ENCODE measurements at regions not wholly inside any gene's neighbourhood (a gene's known extent, or its start where the extent isn't known, plus 50 kb on each side); places are given as distances from the start of the nearest gene placed in this dataset.
"Not testable (repeated sequence)": the region's sequence is repeated elsewhere in the genome, so short reads cannot be mapped to it uniquely, and the experiment has no call there.

- Mint-ChIP-seq H3K27ac (no peak overlapping the region), H3K4me1 (no peaks in the 10 kb centered on the region), H3K27me3 (ENCODE audit: low read depth in 2 of 2) (peaks cover 42 to 55% of the 10 kb centered on the region in 2 donors), H3K9me3 (no peaks in the 10 kb centered on the region), H3K36me3 (no peaks in the 10 kb centered on the region), H3K4me3 (no peak overlapping the region)
- Histone ChIP-seq H3K4me3 (ENCODE audit: low read length) (no peak overlapping the region), H3K27ac (ENCODE audit: low read length) (no peak overlapping the region), H3K4me1 (ENCODE audit: control insufficient read depth, insufficient read depth, low read length) (no peaks in the 10 kb centered on the region), H3K36me3 (ENCODE audit: control insufficient read depth, insufficient read depth, low read length) (no peaks in the 10 kb centered on the region), H3K9me3 (ENCODE audit: control insufficient read depth, insufficient read depth, low read length) (no peaks in the 10 kb centered on the region), H3K27me3 (ENCODE audit: control insufficient read depth, insufficient read depth, low read length) (no peaks in the 10 kb centered on the region)
- no peak for TF ChIP-seq CTCF (IDR thresholded peaks at IDR 0.05)
- peak in 1 of 2 donors; percentile 15 for DNase-seq
- intact Hi-C loops (cut with micrococcal nuclease): no loop called here
- 80% methylated on average over 20 of the region's 20 CpGs for WGBS (ENCODE audit: insufficient coverage)
- ATAC-seq: no peak
These were observed 57.3 kb upstream of the UBE2Q2 start for GRCh38 chr15:75785771-75786574.

- H3K4me3 ChIP-seq (ENCODE audit: low read length); H3K27me3 ChIP-seq (ENCODE audit: control insufficient read depth, insufficient read depth, low read length); H3K4me1 ChIP-seq (ENCODE audit: control insufficient read depth, insufficient read depth, low read length); DNase-seq; H3K4me3 Mint-ChIP-seq; H3K36me3 Mint-ChIP-seq; H3K27ac Mint-ChIP-seq; H3K36me3 ChIP-seq (ENCODE audit: control insufficient read depth, insufficient read depth, low read length); ATAC-seq; intact Hi-C loops (cut with micrococcal nuclease); H3K27ac ChIP-seq (ENCODE audit: low read length); H3K4me1 Mint-ChIP-seq; H3K9me3 ChIP-seq (ENCODE audit: control insufficient read depth, insufficient read depth, low read length); H3K9me3 Mint-ChIP-seq: not testable (repeated sequence)
- H3K27me3 Mint-ChIP-seq (ENCODE audit: low read depth in 2 of 2): peaks cover 54 to 59% of the 10 kb centered on the region in 2 donors
- WGBS (ENCODE audit: insufficient coverage): 90% methylated on average over 9 of the region's 10 CpGs
These were observed 58.5 kb upstream of the UBE2Q2 start for GRCh38 chr15:75784511-75785480.

- DNase-seq; H3K36me3 Mint-ChIP-seq; H3K27me3 ChIP-seq (ENCODE audit: control insufficient read depth, insufficient read depth, low read length); H3K4me1 ChIP-seq (ENCODE audit: control insufficient read depth, insufficient read depth, low read length); H3K9me3 ChIP-seq (ENCODE audit: control insufficient read depth, insufficient read depth, low read length); H3K27ac Mint-ChIP-seq; intact Hi-C loops (cut with micrococcal nuclease); H3K36me3 ChIP-seq (ENCODE audit: control insufficient read depth, insufficient read depth, low read length); H3K4me1 Mint-ChIP-seq; H3K27ac ChIP-seq (ENCODE audit: low read length); H3K4me3 Mint-ChIP-seq; ATAC-seq; H3K4me3 ChIP-seq (ENCODE audit: low read length); H3K9me3 Mint-ChIP-seq: not testable (repeated sequence)
- WGBS (ENCODE audit: insufficient coverage): 95% methylated on average over 3 of the region's 3 CpGs
- H3K27me3 Mint-ChIP-seq (ENCODE audit: low read depth in 2 of 2): peaks cover 63 to 68% of the 10 kb centered on the region in 2 donors
These were observed 59.7 kb upstream of the UBE2Q2 start for GRCh38 chr15:75783566-75783965.

GRCh38 chr15:75782926-75783325 is 60.3 kb upstream of the UBE2Q2 start:
- DNase-seq (no peak), ATAC-seq (no peak)
- H3K36me3 ChIP-seq (ENCODE audit: control insufficient read depth, insufficient read depth, low read length): no peaks in the 10 kb centered on the region
- Mint-ChIP-seq H3K27me3 (ENCODE audit: low read depth in 2 of 2) (peaks cover 59 to 69% of the 10 kb centered on the region in 2 donors), H3K27ac (no peak overlapping the region), H3K36me3 (no peaks in the 10 kb centered on the region), H3K4me3 (no peak overlapping the region), H3K9me3 (no peaks in the 10 kb centered on the region), H3K4me1 (no peaks in the 10 kb centered on the region)
- no peak overlapping the region for H3K27ac ChIP-seq (ENCODE audit: low read length)
- no peaks in the 10 kb centered on the region for H3K27me3 ChIP-seq (ENCODE audit: control insufficient read depth, insufficient read depth, low read length)
- no peak overlapping the region for H3K4me3 ChIP-seq (ENCODE audit: low read length)
- WGBS (ENCODE audit: insufficient coverage): 86% methylated on average over 11 of the region's 11 CpGs
- intact Hi-C loops (cut with micrococcal nuclease): no loop called here
- TF ChIP-seq CTCF (IDR thresholded peaks at IDR 0.05): no peak
- peaks cover 4% of the 10 kb centered on the region for H3K4me1 ChIP-seq (ENCODE audit: control insufficient read depth, insufficient read depth, low read length)
- no peaks in the 10 kb centered on the region for H3K9me3 ChIP-seq (ENCODE audit: control insufficient read depth, insufficient read depth, low read length)

DNA sequence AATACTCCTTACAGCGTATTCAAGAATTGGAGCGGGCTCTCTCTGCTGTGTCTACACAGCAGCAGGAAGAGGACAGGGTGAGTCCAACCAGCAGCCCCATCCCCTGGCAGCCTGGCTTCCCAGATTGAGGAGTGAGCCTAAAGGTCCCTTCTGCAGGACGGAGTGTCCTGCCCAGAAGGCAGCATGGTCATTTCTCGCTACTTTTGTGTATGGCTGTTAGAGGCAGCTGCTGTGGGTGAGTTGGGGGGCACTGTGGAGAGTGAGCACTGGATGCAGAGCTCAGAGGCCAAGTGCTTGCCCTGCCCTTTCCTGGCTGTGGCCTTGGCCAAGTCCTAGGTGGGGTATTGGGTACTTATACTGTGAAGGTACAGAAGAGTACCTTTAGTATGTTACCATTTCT is 62.3 kb upstream of the UBE2Q2 start:
- H3K36me3 ChIP-seq (ENCODE audit: control insufficient read depth, insufficient read depth, low read length); H3K9me3 ChIP-seq (ENCODE audit: control insufficient read depth, insufficient read depth, low read length); H3K27ac Mint-ChIP-seq; intact Hi-C loops (cut with micrococcal nuclease); H3K4me1 Mint-ChIP-seq; DNase-seq; H3K4me3 ChIP-seq (ENCODE audit: low read length); H3K4me3 Mint-ChIP-seq; H3K27me3 ChIP-seq (ENCODE audit: control insufficient read depth, insufficient read depth, low read length); H3K36me3 Mint-ChIP-seq; ATAC-seq; H3K4me1 ChIP-seq (ENCODE audit: control insufficient read depth, insufficient read depth, low read length); H3K27ac ChIP-seq (ENCODE audit: low read length); H3K9me3 Mint-ChIP-seq: not testable (repeated sequence)
- WGBS (ENCODE audit: insufficient coverage): 90% methylated on average over 4 of the region's 4 CpGs
- peaks cover 56 to 65% of the 10 kb centered on the region in 2 donors for H3K27me3 Mint-ChIP-seq (ENCODE audit: low read depth in 2 of 2)
